ENCODE measurements at regions not wholly inside any gene's neighbourhood (a gene's known extent, or its start where the extent isn't known, plus 50 kb on each side); places are given as distances from the start of the nearest gene placed in this dataset.

GRCh38 chr11:29483831-29484230 is 533.0 kb downstream of the KCNA4 start:
- TF ChIP-seq CTCF (IDR thresholded peaks at IDR 0.05; ENCODE audit: insufficient read depth, low read length) (no peak), REST (IDR thresholded peaks at IDR 0.05; ENCODE audit: insufficient replicate concordance, low read depth) (no peak), GABPA (IDR thresholded peaks at IDR 0.05; ENCODE audit: low read depth) (no peak)

All from HL-60 (cell line).